Astrocyte (in vitro differentiated cells and primary cell): ENCODE measurements at regions not wholly inside any gene's neighbourhood (a gene's known extent, or its start where the extent isn't known, plus 50 kb on each side); places are given as distances from the start of the nearest gene placed in this dataset.
"Not testable (repeated sequence)": the region's sequence is repeated elsewhere in the genome, so short reads cannot be mapped to it uniquely, and the experiment has no call there.

Source experiments
- EZH2 ChIP-seq: IDR thresholded peaks from 2 replicates; pipeline ENCODE4 v1.6.1; 2012; ENCODE audit warnings: mild to moderate bottlenecking, low read length, inconsistent platforms; ENCODE audit not compliant: insufficient read depth
- TF ChIP-seq, protein P1 (sequence below): IDR thresholded peaks from 2 replicates; pipeline ENCODE4 v1.5.1; 2011; ENCODE audit warnings: low read depth, mild to moderate bottlenecking, inconsistent platforms, low read length, moderate library complexity; ENCODE audit not compliant: insufficient read depth

DNA sequence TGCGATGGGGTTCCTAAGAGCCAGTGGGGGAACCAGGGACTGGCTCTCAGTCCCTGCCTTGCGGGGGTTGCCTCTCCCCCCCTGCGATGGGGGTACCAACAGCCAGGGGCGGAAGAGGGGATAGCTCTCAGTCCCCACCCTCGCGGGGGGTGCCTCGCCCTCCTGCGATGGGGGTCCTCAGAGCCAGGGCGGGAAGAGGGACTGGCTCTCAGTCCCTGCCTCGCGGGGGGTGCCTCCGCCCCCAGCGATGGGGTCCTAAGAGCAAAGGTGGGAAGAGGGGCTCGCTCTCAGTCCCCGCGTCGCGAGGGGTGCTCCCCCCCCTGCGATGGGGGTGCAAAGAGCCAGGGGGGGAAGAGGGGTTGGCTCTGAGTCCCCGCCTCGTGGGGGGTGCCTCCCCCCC lies 162.0 kb downstream of the ATP6V0E2 start:
- TF ChIP-seq, protein P1, sequence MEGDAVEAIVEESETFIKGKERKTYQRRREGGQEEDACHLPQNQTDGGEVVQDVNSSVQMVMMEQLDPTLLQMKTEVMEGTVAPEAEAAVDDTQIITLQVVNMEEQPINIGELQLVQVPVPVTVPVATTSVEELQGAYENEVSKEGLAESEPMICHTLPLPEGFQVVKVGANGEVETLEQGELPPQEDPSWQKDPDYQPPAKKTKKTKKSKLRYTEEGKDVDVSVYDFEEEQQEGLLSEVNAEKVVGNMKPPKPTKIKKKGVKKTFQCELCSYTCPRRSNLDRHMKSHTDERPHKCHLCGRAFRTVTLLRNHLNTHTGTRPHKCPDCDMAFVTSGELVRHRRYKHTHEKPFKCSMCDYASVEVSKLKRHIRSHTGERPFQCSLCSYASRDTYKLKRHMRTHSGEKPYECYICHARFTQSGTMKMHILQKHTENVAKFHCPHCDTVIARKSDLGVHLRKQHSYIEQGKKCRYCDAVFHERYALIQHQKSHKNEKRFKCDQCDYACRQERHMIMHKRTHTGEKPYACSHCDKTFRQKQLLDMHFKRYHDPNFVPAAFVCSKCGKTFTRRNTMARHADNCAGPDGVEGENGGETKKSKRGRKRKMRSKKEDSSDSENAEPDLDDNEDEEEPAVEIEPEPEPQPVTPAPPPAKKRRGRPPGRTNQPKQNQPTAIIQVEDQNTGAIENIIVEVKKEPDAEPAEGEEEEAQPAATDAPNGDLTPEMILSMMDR, result not testable (repeated sequence)
- TF ChIP-seq EZH2, result not testable (repeated sequence)
